ENCODE measurements at regions not wholly inside any gene's neighbourhood (a gene's known extent, or its start where the extent isn't known, plus 50 kb on each side); places are given as distances from the start of the nearest gene placed in this dataset.

DNA sequence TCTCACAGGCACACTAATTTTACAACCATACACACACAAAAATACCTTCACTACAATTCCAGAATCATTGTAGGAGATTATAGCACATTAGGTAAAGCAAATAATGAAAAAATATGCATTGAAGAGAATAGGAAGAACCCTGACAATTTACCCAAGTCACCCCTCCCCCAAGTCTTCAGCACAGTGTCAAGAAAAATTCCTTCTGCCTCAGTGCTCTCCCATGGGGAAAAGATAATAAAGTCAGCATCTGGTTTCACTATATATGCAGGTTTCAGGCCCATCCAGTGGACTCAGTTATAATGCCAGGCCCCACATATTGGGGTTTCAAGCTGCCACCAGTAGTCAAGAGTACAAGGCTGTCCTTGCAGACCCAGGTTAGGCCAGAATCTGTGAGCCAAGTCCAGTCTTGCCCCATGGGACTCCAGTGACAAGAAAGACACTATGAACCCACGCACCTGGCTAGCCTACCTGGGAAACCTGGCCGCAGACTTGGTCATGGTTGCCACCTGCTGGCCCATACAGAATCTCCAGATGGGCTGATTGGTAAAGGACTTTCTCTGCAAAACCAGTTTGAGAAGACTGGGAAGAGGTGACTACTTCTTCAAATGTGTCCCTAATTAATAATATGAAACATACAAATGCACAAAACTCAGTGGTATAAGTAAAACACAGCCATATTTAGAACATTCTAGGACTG, 398.6 kb upstream of the FLRT2 start:
- H3K9ac ChIP-seq = no peak overlapping the region
- no peaks in the 10 kb centered on the region for H3K4me1 ChIP-seq (ENCODE audit: insufficient read depth)
- no peaks in the 10 kb centered on the region for H3K27me3 ChIP-seq (replicated peaks; ENCODE audit: insufficient read depth)
- H3K9me3 ChIP-seq (ENCODE audit: low read depth) = no peaks in the 10 kb centered on the region
- no peaks in the 10 kb centered on the region for H4K20me1 ChIP-seq (ENCODE audit: insufficient read depth)
- DNase-seq = no peak
- H3K79me2 ChIP-seq (ENCODE audit: insufficient read depth) = no peaks in the 10 kb centered on the region
- no peaks in the 10 kb centered on the region for H3F3A ChIP-seq (ENCODE audit: insufficient read depth)
- 41 to 46% methylated on average over 2 of the region's 2 CpGs for WGBS, 2 experiments (ENCODE audit: low coverage in 1 of 2, low lambda C conversion rate in 2 of 2, missing lambda C conversion rate in 2 of 2)
- H3K9me2 ChIP-seq (ENCODE audit: insufficient read depth) = no peaks in the 10 kb centered on the region
- no peak overlapping the region for H3K4me2 ChIP-seq (ENCODE audit: unreplicated experiment)
- no peak overlapping the region for H2AFZ ChIP-seq
- no peak overlapping the region for H3K4me3 ChIP-seq
- in situ Hi-C loops (cut with MboI) = no loop called here
- H3K27ac ChIP-seq = no peak overlapping the region
- H3K36me3 ChIP-seq (ENCODE audit: low read depth) = no peaks in the 10 kb centered on the region
- TF ChIP-seq EZH2 (IDR thresholded peaks at IDR 0.05; ENCODE audit: insufficient read depth, poor library complexity, severe bottlenecking) = no peak
- TF ChIP-seq EZH2phosphoT487 (IDR thresholded peaks at IDR 0.05; ENCODE audit: insufficient read depth, low read depth) = no peak

DNA sequence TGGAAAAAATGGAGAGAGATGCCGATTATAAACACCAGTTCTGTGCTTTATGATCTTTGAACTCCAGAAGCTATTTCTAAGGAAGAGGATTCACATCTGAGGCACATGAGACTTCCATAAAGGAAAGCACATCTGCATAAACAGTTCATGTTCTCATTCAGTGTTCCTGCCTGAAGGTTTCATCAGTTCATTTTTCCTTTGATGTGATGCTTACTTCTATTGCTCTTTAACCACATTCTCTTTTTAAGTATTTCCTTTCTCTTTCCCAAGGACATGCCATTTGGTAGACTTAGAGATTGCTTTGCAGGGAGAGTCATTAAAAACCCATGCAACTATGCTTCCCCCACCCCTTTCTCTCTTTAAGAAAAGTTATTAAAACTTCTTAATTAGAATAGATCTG, 387.0 kb upstream of the FLRT2 start:
- H3K4me2 ChIP-seq (ENCODE audit: unreplicated experiment) = no peak overlapping the region
- WGBS, 2 experiments (ENCODE audit: low coverage in 1 of 2, low lambda C conversion rate in 2 of 2, missing lambda C conversion rate in 2 of 2) = 39 to 42% methylated on average over 1 of the region's 1 CpG
- H3K4me3 ChIP-seq = no peak overlapping the region
- no peaks in the 10 kb centered on the region for H3K4me1 ChIP-seq (ENCODE audit: insufficient read depth)
- TF ChIP-seq EZH2phosphoT487 (IDR thresholded peaks at IDR 0.05; ENCODE audit: insufficient read depth, low read depth) (no peak), EZH2 (IDR thresholded peaks at IDR 0.05; ENCODE audit: insufficient read depth, poor library complexity, severe bottlenecking) (no peak)
- no peaks in the 10 kb centered on the region for H3K9me3 ChIP-seq (ENCODE audit: low read depth)
- no peak overlapping the region for H3K9ac ChIP-seq
- no peaks in the 10 kb centered on the region for H3F3A ChIP-seq (ENCODE audit: insufficient read depth)
- no peaks in the 10 kb centered on the region for H3K9me2 ChIP-seq (ENCODE audit: insufficient read depth)
- H3K79me2 ChIP-seq (ENCODE audit: insufficient read depth) = no peaks in the 10 kb centered on the region
- in situ Hi-C loops (cut with MboI) = no loop called here
- H2AFZ ChIP-seq = no peak overlapping the region
- H3K36me3 ChIP-seq (ENCODE audit: low read depth) = no peaks in the 10 kb centered on the region
- H4K20me1 ChIP-seq (ENCODE audit: insufficient read depth) = no peaks in the 10 kb centered on the region
- DNase-seq = no peak
- no peak overlapping the region for H3K27ac ChIP-seq
- H3K27me3 ChIP-seq (replicated peaks; ENCODE audit: insufficient read depth) = no peaks in the 10 kb centered on the region

GRCh38 chr14:85146779-85147178, 383.2 kb upstream of the FLRT2 start:
- no peak for DNase-seq
- Histone ChIP-seq H3K36me3 (ENCODE audit: low read depth) (no peaks in the 10 kb centered on the region), H3K9me3 (ENCODE audit: low read depth) (no peaks in the 10 kb centered on the region), H3K4me1 (ENCODE audit: insufficient read depth) (no peaks in the 10 kb centered on the region), H2AFZ (no peak overlapping the region), H3K27me3 (replicated peaks; ENCODE audit: insufficient read depth) (no peaks in the 10 kb centered on the region), H3K27ac (no peak overlapping the region), H3K9me2 (ENCODE audit: insufficient read depth) (no peaks in the 10 kb centered on the region), H4K20me1 (ENCODE audit: insufficient read depth) (no peaks in the 10 kb centered on the region), H3K4me3 (no peak overlapping the region), H3K79me2 (ENCODE audit: insufficient read depth) (no peaks in the 10 kb centered on the region), H3K4me2 (ENCODE audit: unreplicated experiment) (no peak overlapping the region), H3F3A (ENCODE audit: insufficient read depth) (no peaks in the 10 kb centered on the region), H3K9ac (no peak overlapping the region)
- in situ Hi-C loops (cut with MboI) = no loop called here
- TF ChIP-seq EZH2 (IDR thresholded peaks at IDR 0.05; ENCODE audit: insufficient read depth, poor library complexity, severe bottlenecking) (no peak), EZH2phosphoT487 (IDR thresholded peaks at IDR 0.05; ENCODE audit: insufficient read depth, low read depth) (no peak)
- WGBS, 2 experiments (ENCODE audit: low coverage in 1 of 2, low lambda C conversion rate in 2 of 2, missing lambda C conversion rate in 2 of 2) = 46 to 49% methylated on average over 3 of the region's 3 CpGs

GRCh38 chr14:85150166-85150565, 379.8 kb upstream of the FLRT2 start:
- Histone ChIP-seq H3K9me2 (ENCODE audit: insufficient read depth) (no peaks in the 10 kb centered on the region), H4K20me1 (ENCODE audit: insufficient read depth) (no peaks in the 10 kb centered on the region)

More at GRCh38 chr14:85150166-85150565, 379.8 kb upstream of the FLRT2 start:
- H3K27me3 ChIP-seq (replicated peaks; ENCODE audit: insufficient read depth) = no peaks in the 10 kb centered on the region
- no peak overlapping the region for H3K9ac ChIP-seq
- TF ChIP-seq EZH2 (IDR thresholded peaks at IDR 0.05; ENCODE audit: insufficient read depth, poor library complexity, severe bottlenecking) (no peak), EZH2phosphoT487 (IDR thresholded peaks at IDR 0.05; ENCODE audit: insufficient read depth, low read depth) (no peak)
- H3K4me1 ChIP-seq (ENCODE audit: insufficient read depth) = no peaks in the 10 kb centered on the region
- H3K36me3 ChIP-seq (ENCODE audit: low read depth) = no peaks in the 10 kb centered on the region
- no peaks in the 10 kb centered on the region for H3K9me3 ChIP-seq (ENCODE audit: low read depth)
- no peaks in the 10 kb centered on the region for H3K79me2 ChIP-seq (ENCODE audit: insufficient read depth)
- no peak overlapping the region for H3K4me2 ChIP-seq (ENCODE audit: unreplicated experiment)
- H3K27ac ChIP-seq = no peak overlapping the region
- 44 to 48% methylated on average over 4 of the region's 4 CpGs for WGBS, 2 experiments (ENCODE audit: low coverage in 1 of 2, low lambda C conversion rate in 2 of 2, missing lambda C conversion rate in 2 of 2)
- in situ Hi-C loops (cut with MboI) = no loop called here
- no peak overlapping the region for H3K4me3 ChIP-seq
- H2AFZ ChIP-seq = no peak overlapping the region
- H3F3A ChIP-seq (ENCODE audit: insufficient read depth) = no peaks in the 10 kb centered on the region
- DNase-seq = no peak
